Hindlimb muscle (tissue), 1 donor: ENCODE measurements at regions not wholly inside any gene's neighbourhood (a gene's known extent, or its start where the extent isn't known, plus 50 kb on each side); places are given as distances from the start of the nearest gene placed in this dataset.
"Not testable (repeated sequence)": the region's sequence is repeated elsewhere in the genome, so short reads cannot be mapped to it uniquely, and the experiment has no call there.

Source experiments
- DNase-seq: peaks from one replicate; pipeline ENCODE4 v3.0.0-alpha.2; 2013

DNA sequence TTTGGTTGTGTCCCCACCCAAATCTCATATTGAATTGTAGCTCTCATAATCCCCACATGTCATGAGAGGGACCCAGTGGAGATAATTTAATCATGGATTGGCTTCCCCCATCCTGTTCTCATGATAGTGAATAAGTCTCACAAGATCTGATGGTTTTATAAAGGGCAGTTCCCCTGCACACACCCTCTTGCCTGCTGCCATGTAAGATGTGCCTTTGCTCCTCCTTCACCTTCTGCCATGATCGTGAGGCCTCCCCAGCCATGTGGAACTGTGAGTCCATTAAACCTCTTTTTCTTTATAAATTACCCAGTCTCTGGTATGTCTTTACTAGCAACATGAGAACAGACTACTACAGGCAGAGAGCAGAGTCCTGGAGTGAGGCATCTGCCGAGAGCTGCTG, 90.2 kb upstream of the SLC45A1 start:
- DNase-seq: not testable (repeated sequence)

DNA sequence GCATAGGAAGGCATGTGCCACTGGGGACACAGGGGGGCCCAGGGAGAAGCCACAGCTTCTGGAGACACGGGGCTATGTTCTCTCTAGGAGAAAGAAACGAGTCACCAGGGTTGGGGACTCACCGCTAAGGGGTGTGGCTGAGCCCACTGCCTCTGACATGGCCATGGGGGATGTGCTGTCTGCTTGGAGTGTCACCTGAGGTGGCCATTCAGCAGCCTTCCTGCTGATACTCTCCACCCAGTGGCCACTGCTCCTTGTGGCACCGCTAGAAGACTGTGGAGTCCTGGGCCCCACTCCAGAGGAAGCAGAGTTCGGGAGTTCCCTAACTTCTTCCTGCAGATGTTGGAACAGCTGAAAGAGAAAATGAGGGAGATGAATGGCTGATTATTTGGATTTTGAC, 91.2 kb upstream of the SLC45A1 start:
- DNase-seq: no peak

DNA sequence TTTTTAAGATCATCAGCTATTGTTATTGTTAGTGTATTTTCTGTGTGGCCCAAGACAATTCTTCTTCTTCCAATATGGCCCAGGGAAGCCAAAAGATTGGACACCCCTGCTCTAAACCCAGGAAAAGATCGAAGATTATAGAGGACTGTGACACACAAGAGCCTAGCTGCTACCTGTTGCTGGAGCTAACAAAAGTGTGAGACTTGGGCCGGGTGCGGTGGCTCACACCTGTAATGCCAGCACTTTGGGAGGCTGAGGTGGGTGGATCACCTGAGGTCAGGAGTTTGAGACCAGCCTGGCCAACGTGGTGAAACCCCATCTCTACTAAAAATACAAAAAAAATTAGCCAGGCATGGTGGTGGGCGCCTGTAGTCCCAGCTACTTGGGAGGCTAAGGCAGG, 91.9 kb upstream of the SLC45A1 start:
- not testable (repeated sequence) for DNase-seq

DNA sequence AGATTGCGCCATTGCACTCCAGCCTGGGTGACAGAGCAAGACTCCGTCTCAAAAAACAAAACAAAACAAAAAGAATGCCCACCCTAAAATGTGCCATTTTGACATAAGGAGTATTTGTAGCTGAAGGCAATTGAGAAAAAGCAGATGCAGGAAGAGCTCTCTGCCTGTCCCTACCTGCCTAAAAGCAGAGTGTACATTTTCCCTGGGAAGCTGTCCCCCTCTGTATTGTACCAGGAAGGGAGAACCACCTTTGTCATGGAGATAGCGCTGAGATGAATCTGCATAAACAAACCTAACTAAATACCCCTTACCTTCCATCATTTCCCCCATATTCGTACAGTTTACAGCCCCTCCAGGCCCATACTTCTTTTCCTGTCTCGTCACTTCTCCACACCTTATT, 94.4 kb upstream of the SLC45A1 start:
- DNase-seq: no peak

- DNase-seq: no peak
Measured at GRCh38 chr1:8222789-8223188, 95.1 kb upstream of the SLC45A1 start.

DNA sequence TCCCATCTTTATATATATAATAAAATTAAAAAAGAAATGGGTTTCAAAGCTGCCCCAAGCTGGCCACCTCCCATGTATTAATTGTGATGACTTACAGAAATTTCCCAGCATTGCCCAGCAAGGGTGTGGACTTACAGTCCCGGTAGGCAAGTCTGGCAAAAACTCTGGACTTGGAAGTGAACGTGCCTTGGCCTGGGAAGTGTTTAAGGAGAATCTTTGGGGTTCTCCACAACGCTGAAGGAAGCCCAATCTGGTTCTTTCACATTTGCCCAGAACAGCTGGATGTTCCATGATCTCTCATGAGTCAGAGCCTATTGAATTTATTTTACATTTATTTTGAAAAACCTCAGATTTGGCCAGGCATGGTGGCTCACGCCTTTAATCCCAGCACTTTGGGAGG, 98.4 kb upstream of the SLC45A1 start:
- DNase-seq: no peak

GRCh38 chr1:8218351-8219092, 99.4 kb upstream of the SLC45A1 start:
- no peak for DNase-seq

DNA sequence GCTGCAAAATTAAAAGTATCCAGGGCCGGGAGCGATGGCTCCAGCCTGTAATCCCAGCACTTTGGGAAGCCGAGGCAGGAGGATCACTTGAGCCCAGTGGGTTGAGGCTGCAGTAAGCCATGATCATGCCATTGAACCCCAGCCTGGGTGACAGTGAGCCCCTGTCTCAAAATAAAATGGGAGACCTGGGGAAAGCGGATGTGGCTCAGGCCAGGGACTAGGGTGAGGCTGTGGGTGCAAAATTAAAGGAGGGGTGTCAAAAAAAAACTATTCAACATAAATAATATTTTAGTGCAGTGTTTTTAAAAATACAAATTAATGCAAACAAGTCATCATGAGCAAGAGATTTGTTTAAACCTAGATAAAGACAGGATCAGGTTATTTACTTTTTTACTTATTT, 100.1 kb upstream of the SLC45A1 start:
- no peak for DNase-seq

- peak; percentile 55 for DNase-seq
Measured at GRCh38 chr1:8217011-8217711, 100.8 kb upstream of the SLC45A1 start.

- no peak for DNase-seq
Measured at GRCh38 chr1:8216005-8216404, 101.9 kb upstream of the SLC45A1 start.

DNA sequence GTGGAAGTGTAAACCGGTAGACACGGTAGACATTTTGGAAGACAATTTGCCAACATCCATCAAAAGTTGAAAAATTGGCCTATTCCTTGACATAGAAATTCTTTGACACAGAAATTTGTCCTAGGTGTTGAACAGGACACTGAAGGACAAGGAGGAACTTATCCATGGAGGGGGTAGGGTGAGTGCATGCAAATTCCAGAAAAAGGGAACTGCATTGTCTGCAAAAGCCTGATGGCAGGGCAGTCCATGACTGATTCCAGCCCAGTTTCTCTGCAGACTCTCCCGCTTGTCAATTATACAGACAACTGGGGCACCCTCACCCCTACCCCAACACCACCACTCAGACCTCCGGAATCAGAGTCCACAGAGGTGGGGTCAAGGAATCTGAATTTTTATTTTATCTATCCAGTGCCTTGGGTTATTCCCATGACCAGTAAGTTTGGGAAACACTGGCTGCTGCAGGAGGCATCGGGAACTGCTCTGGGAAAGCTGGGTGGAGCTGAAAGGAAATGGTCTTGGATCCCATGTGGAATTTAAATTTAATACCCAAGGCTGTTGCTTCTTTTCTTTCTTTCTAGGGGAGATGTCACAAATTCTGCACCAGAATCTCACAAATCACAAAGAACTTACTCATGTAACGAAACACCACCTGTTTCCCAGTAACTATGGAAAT, 103.3 kb upstream of the SLC45A1 start:
- no peak for DNase-seq

- no peak for DNase-seq
Measured at GRCh38 chr1:8213676-8214075, 104.2 kb upstream of the SLC45A1 start.

DNA sequence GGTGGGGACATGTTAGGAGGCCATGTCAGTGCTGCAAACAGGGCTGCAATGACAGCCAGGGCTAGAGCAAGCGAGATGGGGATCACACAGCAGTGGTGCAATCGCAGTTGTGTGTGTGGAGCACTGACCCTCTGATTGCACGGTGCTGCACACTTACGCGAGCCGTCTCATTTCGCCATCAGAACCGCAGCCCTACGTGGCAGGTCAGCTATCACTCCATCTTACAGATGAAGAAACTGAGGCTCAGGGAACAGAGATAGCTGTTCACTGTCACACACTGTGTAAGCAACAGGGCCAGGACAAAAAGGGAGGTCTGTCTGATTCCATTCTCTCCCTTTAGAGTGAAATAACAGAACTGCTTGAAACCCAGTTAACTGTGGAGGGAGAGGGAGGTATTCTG, 104.8 kb upstream of the SLC45A1 start:
- DNase-seq: no peak

DNA sequence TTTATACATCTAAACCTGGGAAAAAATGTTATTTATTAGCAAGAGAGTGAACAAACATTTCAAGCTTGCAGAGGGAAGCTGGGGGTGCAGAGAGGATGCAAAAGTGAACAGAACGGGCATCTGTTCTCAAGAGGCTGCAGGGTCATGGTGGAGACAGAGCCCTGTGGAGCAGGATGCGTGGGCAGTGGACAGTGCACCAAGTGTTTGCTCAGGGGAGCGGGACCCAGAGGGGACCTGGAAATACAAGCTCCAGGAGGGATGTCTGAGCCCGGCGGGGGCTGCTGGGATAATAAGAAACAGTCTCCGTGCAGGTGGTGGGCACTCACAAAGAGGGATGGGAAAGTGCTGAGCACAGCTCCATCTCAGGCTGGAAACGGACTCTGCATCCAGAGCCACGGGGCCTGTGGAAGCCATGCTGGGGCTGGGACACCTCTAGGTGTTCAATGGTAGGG, 105.3 kb upstream of the SLC45A1 start:
- DNase-seq: no peak

DNA sequence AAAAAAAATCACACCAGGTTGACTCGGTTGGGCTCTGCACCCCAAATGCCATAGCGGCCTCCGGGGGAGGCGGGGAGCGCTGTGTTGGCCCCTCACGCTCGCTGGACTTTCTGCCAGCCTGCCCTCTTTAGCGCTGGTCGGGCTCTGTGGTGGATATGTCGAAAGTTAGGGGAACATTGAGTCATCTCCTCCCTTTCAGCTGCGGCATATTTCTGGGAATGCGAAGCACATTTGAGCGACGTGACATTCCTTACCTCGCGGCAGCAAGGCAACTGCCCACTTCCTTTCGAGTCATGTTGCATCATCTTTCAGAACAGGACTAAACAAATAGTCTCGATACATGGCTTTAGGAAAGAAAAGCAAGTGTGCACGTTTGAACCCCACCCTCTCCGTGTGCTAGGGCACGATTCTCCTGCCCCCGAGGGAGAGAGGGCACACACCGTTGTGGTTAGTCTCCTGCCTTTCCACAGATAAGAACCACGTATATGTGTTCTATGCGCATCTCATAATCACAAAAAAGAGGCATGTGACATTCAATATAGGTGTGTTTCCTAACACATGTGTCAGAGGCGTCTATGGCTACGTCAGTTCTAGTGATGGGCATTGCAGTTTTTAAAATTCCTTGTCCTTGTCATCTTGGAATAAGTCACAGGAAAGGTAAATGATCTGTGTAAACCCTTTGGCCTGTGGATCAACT, 105.9 kb upstream of the SLC45A1 start:
- DNase-seq: no peak

DNA sequence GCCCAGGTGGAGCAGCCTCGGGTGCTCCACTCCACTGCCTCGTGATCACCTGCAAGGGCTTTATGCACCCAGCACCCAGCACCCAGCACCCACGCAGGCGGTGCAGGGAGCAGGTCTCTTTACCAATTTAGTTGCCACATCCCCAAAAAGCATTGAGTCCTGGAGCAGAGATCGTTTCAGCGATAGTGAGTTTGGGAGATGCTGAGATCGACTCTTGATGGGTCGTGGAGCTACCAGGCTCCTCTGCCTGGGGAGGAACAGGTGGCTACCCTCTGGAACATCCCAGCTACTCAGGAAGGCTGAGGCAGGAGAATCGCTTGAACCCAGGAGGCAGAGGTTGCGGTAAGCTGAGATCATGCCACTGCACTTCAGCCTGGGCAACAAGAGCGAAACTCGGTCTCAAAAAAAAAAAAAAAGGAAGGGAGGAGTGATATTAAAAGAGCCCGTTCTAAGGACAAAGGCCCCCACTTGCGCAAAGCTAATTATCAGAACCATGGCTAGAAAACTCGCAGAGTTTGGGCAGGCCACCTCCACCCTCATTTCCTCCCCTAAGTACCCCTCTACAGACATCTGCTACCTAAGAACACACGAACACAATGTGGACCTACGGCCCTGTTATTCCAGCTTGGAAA, 106.5 kb upstream of the SLC45A1 start:
- DNase-seq: no peak

GRCh38 chr1:8207202-8207601, 110.7 kb upstream of the SLC45A1 start:
- no peak for DNase-seq

GRCh38 chr1:8206391-8206790, 111.5 kb upstream of the SLC45A1 start:
- no peak for DNase-seq

GRCh38 chr1:8205771-8206170, 112.1 kb upstream of the SLC45A1 start:
- no peak for DNase-seq

- no peak for DNase-seq
Measured at GRCh38 chr1:8204826-8205225, 113.1 kb upstream of the SLC45A1 start.

DNA sequence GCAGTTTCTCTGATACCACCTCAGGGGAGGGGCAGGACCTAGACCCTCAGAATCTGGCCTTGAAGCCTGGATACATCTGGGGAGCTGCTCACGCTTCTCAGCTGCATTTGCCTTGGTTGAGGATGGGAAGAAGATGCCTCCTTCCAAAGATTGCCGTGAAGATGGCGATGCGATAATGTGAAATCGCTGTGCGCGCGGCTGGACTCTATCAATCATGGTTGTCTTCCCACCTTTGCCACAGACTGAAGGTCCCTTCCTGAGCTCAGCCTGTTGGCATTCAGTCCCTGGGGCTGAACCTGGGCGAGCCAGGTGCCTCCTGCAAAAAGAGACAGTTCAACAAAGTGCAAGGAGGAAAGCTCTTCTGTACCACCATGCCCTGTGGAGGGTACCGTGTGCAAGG, 114.4 kb upstream of the SLC45A1 start:
- DNase-seq: no peak

- no peak for DNase-seq
Measured at GRCh38 chr1:8203056-8203455, 114.9 kb upstream of the SLC45A1 start.
